ENCODE measurements at regions not wholly inside any gene's neighbourhood (a gene's known extent, or its start where the extent isn't known, plus 50 kb on each side); places are given as distances from the start of the nearest gene placed in this dataset.

DNA sequence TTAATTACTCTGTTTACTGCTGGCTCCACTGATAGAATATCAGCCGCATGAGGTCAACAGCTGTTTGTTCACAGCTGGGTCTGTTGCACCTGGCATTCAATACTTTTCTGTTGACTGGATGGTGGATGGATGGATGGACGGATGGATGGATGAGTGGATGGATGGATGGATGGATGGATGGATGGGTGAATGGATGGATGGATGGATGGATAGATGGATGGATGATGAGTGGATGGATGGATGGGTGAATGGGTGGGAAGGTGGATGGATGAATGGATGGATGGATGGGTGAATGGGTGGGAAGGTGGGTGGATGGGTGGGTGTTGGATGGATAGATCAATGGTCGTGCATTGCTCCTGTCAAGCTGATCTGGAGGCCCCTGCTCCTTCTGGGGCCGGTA, 422.2 kb upstream of the SULF2 start:
- TF ChIP-seq CTCF (IDR thresholded peaks at IDR 0.05): no peak
- no peak for TF ChIP-seq POLR2A (IDR thresholded peaks at IDR 0.05)

Data from body of pancreas (tissue), 4 donors.